Stimulated activated CD8-positive, alpha-beta memory T cell treated with anti-CD3 and anti-CD28 coated beads, Interleukin-15, amount 100 ng/mL, for 1 hour (primary cell): ENCODE measurements at regions not wholly inside any gene's neighbourhood (a gene's known extent, or its start where the extent isn't known, plus 50 kb on each side); places are given as distances from the start of the nearest gene placed in this dataset.

Source experiments
- DNase-seq: peaks from one replicate; pipeline ENCODE4 v3.0.0-alpha.2; 2020; ENCODE audit warnings: low read depth

DNA sequence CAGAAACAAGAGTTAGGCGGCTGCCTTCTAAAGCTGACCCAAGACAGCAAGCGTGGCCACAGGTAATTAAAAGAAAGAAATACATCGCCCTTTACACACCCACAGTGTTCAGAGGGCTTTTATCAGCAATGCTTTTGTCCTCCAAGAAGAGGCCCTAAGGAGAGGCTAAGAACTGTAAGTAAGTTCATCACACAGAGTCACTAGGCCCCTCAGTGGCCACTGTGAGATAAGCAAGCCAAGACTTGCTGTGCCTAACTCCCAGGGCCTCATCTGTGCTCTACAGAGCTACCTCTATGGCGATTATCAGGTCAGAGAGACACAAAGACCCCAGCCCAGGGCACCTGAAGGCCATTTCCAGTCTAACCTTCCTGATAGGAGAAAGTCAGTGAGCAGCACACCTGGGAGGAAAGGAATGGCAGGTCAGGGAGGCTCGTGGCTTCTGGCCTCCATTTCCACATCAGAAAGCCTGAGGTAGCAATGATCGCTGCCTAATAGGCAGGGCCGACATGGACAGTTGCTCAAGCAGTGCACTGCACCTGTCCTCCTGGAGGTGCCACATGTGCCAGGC lies 545.2 kb upstream of the CDH11 start:
- no peak for DNase-seq

DNA sequence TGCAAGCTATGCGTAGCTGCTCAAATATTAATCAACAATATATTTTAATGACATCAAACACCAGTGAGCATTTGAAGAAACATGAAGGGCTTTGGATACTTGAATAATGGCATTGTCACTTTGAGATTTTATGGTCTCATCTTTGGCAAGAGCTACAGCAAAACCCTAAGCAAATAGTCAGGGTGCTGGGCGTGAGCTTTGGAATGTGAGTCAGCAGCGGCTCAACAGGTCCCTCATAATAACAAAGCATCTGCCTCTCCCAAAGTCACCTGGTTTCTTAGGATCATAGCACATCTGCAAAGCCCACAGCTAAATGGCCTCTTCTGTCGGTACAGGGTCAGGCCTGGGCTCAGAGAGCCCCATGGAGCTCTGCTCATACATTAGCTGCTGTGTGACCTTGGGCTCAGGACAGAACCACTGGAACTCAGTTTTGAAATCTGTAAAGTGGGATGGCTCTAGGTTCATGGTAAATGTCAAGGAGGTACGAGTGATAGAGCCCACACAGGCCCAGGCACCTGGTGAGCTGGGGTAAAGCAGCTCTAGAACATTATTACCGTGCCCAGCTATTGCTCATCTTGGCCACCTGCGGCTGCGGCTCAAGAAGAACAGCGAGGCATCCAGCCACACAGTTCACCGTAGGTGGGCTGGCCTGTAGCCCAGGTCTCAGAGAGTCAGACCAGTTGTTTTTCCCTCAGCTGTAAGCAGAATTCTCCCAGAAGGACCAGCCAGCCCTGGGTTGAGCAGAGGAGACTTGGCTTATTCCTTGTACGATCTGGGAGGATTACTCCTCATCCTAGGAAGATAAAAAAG lies 544.5 kb upstream of the CDH11 start:
- no peak for DNase-seq

DNA sequence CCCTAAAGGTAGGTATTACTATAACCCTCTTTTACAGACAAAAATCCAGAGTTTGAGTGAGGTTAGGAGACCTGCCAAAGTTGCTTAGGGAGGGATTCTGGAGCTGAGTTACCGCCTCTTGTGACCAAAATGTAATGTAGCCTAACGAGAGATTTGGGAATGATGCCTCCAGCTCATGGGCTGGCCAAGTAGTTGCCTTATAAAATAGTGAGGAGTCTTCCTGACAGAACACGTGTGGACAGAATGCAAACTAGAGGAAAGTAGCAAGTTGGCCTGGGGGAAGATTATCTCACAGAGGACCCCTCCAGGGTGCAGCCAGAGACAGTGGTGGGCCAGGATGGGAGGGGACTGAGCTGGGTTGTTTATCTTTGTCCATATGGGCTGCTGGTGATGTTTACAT lies 543.7 kb upstream of the CDH11 start:
- DNase-seq: no peak

DNA sequence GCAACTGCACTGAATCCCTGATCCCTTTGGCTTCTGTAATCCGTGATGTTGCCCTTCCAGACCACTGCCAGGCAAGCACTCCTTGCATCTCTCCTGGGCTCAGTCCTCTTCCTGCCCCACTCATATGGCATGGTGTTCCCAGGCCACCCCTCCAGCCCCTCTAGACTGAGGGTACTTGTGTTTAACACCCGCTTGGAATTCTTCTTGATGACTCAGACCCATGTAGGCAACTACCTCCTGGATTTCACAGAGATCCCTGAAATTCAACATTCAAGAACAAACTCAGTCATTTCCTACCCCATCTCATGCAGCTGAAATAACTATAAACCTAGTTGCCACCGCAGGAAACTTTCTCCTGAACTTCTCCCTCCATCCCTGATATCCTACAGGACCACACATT lies 541.9 kb upstream of the CDH11 start:
- no peak for DNase-seq

DNA sequence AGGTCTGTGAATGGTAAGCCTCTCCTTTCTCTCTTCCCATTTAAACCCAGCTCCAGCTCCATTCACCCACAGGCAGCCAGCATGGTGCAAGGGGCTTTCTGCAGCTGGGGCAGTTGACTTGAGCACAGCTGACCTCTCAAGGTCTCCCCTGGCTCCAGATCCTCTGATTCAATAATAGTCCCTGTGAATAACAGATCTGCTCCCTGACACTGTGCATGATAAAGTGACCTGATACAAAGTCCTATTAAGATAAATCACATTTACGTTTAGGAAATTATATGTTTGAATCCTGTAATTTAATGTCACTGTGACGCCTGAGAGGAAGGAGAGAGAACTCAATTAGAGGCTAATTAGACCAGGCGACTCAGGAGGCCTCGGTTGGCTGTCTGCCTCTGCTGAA lies 540.4 kb upstream of the CDH11 start:
- DNase-seq: no peak

DNA sequence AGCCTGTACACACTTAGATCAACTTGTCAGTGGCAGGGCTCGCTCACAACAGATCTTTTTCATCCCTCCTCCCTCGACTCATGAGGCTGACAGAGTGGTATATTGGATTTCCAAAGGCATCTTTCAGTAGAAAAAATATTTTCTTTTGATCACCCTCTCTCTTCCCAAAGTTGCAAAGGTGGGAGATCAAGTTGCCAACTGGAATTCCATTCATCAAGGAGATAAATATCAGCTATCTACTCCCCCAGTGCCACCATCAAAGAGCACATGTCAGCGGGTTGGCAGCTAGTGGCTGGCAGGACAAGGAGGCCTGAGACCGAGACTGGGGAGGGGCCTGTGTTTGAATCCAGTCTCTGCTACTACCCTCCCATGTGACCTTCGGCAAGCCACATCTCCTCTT lies 539.7 kb upstream of the CDH11 start:
- DNase-seq: no peak

DNA sequence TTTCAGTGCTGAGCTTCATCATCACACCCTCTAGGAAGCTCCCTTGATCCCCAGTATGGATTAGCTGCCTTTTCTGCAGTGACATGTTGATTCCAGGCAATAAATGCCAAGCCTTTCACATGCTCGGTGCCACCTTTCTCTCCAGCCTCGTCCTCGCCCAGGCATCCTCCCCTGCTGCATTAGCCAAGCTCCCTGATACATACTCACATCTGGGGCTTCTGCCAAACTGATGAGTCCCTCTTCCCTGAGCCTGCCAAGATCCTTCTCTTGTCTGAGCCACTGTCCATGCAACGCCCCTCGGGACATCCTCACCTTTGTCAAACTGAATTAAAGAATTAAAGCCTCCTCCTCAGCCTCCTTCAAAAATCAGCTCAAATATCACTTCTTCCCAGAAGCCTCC lies 538.5 kb upstream of the CDH11 start:
- DNase-seq: no peak

DNA sequence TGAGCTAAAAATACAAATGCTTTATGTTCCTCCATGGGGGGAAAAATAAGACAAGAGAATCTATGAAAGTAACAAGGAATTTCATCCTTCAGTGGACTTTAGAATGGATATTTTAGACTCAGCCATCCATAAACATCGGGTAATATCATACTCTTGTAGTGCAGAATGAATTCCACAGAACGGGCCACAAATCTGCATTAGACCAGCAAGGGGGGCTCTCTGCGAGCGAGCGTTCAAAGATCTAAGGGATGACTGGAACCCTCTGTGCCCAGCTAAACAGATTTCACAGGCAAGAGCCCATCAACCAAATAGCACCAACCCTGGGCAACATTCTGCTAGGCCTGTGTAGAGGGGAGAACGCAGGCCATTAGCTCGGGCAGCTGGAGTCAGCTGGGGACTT lies 537.9 kb upstream of the CDH11 start:
- DNase-seq: no peak

DNA sequence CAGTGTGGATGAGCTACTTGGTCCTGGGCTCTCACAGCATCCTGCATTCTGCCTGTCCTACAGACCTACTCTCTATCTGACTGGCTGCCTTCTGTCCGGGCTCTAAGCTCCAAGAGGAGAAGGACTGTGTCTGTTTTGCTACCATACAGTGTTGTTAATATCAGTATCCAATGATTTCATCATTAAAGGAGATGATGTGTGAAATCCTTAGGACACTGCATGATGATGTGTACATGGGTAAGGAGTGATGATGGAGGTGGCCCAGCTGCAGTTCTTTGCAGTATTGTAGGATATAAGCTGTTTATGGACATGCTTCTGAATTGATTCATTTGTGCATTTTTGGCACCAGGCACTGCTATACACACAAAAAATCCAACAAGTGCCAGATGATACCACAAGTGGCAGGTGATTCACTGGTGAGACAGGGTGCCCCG lies 536.9 kb upstream of the CDH11 start:
- DNase-seq: no peak

DNA sequence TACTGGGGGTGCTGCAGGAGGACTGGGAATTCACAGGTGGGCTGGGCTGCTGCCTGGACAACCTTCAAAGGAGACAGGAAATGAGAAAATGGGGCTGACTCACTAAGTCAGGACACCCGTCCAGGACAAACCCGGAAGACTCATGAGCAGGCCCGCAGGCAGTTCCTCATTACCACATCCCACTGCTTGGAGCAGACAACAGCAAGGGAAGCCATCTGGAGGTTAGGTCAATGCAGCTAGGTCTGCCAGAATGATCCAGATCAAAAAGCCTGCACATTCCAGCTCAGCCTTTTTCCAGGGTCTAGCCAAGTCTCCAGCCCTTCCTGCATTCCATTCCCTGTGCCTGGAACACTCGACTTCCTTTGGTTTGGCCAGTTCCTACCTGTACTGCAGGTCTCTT lies 536.5 kb upstream of the CDH11 start:
- DNase-seq: no peak

DNA sequence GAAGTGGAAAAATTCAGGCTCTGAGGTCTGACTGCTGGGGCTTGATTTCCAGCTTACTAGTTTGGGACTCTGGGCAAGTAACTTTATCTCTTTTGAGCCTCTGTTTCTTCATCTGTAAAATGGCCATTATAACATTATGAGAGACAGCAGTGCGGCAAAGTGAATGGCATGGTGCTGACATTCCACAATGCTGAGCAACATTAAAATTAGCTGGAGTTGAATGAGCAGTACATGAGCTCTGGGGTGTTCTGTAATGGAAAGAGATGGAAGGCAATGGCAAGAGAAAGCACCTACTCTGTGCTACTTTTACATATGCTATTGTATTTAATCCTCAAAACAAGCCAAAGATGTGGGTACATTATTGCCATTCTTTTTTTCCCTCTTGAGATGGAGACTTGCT lies 535.7 kb upstream of the CDH11 start:
- DNase-seq: no peak

DNA sequence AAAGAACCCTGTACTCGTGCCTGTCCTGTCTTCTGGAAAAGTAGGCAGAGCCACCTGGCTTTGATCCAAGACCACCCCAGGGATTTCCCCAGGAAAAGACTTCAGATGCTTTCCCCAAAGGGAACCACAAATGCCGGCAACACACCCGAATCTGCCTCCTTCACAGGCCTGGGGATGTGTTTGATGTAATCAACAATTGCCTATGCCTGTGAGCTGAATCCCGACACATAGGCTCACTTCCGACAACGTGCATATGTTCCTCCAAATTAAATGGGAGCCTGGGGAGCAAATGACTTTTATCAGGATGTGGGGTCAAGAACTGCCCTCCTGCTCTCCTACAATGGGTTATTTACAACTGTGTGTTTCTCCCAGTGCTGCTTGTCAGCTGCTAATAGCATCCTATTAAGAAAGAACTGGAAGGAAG lies 535.2 kb upstream of the CDH11 start:
- no peak for DNase-seq

DNA sequence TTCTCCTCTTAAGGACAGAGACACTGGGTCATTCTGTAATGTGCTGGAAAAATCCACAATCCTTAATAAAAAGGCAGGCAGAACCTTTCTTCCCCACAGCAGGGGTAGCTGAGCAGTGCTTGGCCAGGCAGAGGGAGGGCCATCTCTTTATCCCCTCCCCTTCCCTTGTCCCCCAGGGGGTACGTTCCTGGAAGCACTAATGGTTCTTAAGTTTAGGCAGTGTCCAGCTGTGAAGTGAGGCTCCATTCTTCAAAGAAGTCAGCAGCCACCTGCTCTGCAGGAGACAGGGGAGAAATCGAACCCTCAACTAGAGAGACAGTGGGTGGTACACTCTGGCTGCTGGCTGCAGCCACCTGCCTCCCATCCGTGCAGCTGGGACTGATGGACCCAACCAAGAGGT lies 533.9 kb upstream of the CDH11 start:
- DNase-seq: no peak

DNA sequence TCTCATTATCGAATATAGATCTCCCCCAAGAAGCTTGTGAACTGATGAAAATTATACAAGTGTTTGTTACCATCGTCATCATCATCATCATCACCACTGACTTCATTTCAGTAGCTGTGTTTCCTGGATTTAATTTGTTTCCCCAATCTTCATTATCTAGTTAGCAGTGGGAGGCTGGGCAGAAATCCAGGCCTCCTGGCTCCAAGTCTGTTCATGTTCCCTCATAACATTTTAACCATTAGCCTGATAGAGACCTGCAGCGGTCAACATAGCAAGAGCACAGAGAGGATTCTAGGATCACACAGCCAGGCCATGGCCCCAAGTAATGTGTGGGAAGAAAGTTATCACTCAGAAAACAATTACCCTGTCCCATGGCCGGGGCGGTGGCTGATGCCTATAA lies 526.2 kb upstream of the CDH11 start:
- DNase-seq: no peak

DNA sequence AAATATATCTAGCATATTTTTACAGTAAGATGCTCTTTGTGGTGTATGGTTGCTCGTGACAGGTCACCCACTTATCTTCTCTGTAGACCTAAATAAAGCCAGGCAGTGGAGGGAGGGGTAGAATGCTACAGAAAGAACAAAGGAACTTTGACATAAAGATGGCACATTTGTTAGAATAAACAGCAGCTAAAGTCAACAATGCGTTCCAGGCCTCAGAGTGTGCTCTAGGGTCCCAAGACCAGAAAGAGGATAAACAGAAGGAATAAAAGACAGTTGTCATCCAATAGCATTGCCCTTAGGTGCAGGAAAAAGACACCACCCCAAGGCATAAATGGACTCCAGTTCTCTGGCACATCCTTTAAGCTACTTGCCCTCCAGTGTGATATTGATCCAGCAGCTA lies 523.0 kb upstream of the CDH11 start:
- DNase-seq: no peak

DNA sequence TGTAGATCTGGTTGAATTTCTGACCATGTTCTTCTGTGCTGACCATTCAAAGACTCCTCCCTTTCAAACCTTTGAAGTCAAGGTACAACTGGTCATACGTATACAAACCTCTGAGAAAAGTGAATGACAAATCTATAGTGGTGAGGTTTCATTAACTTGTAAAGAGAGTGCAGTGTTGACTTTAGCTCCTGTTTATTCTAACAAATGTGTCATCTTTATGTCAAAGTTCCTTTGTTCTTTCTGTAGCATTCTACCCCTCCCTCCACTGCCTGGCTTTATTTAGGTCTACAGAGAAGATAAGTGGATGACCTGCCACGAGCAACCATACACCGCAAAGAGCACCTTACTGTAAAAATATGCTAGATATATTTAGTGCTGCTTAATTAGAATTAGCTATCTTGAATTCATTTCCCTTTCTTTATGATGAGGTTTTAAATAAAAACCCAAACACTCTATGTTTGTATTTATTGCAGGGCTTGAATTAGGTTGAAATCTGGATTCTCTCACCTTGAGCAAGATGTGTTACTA lies 520.0 kb upstream of the CDH11 start:
- DNase-seq: no peak

DNA sequence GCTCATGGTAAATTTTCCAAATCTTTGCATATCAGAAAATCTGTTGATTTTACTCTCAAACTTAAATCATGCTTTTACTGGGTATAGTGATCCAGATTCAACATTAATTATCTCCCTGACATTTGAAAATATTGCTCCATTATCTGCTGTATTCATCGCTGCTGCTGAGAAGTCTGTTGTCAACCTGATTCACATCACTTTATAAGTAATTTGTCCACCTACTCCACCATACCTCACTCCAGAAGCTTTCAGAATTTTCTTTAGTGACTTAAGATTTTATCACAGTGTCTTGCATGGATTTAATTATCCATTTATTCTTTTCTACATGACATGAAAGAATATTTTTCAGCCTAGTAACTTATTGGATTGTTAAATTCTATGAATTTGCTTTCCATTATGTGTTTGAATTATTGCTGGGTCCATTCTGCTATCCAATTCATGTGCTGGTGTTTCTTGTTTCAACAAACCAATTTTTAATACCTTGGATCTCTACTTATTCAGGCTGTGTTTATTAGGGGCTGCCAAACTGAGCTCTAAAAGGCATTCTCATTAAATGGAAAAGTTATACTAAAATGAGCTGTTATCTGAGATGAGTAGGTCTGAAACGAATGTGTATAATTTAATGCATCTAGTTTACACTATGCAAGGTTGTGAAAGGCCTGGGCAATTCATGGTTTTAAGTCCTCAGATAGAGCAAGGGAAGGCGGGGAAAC lies 519.3 kb upstream of the CDH11 start:
- DNase-seq: no peak

DNA sequence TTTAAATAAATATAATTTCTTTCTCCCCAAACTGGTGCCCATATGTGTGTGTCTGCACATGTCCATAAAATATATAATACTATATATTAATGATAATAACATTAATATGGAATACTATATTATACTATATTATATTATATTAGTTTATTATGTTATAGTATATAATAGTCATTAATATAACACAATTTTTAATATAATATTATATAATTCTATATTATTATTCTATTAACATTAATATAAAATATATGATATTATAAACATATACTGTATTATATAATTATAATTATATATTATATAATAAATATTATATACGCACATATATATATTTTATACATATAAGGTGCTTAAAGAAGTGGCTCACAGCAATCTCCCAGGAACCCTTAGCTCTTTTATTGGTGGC lies 513.0 kb upstream of the CDH11 start:
- no peak for DNase-seq

DNA sequence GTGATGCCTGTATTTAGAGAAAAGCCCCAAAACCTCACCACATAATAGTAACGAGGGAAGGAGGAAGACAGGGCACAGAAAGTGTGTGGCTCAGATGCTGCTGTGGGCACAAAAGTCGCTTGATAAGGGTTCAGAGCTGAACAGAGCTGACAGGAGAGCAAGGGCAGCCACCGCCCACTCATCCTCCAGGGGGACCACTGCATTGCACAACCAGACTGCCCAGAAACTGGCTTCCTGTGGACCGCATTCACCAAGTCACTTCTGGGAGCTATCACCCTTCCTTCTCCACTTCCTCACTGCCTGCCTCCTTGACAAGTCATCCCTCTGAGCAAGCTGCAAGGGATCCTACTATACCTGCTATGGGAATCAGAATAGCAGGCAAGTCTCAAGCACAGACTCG lies 512.4 kb upstream of the CDH11 start:
- no peak for DNase-seq

DNA sequence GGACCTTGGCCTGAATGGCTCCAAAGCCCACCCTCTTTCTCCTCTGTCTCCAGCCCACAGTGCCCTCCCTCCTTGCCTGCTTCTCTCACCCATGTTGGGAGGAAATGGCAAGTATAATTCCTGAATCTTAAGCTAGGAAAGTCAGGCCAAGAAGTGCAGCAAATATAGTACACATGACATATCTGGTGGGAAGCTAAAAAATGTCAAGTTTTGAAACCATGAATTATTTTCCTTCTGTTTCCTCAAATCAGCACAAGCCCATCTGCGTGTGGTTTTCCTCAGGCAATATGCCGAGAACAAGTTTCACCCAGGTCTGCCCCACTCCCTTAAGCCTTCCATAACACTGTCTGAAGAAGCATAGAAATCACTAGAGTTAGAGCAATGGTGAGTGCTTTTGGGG lies 502.8 kb upstream of the CDH11 start:
- DNase-seq: no peak

DNA sequence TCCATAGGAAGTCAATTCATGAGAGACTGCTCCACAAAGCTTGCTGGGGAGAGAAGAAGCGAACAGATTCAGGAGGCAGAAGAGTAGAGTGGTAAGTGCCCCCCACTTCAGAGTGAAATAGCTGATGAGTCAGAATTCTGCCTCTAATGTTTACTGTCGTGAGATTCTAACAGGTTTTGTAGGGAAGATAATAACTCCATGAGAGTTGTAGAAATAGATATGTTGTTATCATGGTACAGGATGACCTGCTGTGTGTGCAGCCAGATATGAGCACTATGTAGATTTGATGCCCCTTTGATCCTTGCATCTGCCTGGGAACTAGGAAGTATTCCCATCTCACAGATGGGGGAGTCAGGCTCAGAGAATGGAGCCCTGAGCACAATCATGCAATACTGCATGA lies 502.4 kb upstream of the CDH11 start:
- DNase-seq: no peak

DNA sequence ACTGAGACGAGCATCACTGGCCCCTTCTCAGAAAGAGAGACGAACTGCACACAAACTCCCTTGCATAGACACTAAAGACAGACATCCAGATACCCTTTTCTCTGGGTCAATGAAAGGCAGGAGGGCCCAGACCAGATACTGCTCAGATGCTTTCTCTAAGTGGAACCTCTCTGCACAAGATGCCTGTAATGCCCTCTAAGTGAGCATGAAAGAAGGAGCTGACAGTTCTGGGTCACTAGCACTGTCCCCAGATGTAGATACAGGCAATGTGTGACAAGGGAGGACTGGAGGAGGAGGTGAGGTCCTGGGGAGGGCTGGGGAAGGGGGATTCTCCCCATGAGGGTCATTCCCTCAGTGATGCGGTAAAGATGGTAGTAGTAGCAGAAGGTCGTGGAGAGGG lies 501.0 kb upstream of the CDH11 start:
- DNase-seq: no peak

DNA sequence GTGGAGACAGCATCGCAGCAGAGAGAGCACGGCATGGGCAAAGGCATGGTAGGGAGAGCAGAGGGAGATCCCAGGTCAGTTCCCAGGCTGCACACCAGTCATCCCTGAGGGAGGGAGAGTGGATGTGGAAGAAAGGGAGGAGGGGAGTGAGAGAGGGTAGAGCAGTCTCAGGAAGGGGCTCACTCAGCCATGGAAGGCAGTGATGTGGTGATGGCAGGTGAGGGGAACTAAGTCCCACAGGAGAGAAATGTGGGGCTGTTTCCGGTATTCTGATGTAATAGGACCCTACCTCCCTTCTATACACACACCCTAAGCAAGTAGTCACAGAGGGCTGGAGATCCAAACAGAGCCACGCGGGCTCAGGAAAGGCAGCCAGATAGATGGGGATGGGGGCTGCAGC lies 500.3 kb upstream of the CDH11 start:
- DNase-seq: no peak
